Panc1 (cell line): ENCODE measurements at regions not wholly inside any gene's neighbourhood (a gene's known extent, or its start where the extent isn't known, plus 50 kb on each side); places are given as distances from the start of the nearest gene placed in this dataset.

Source experiments
- POLR2AphosphoS5 ChIP-seq: IDR thresholded peaks from 2 replicates; pipeline ENCODE4 v1.6.1; 2012; ENCODE audit warnings: mild to moderate bottlenecking, low read depth, low read length, moderate library complexity
- TCF7L2 ChIP-seq: IDR thresholded peaks from 2 replicates; pipeline ENCODE4 v1.6.1; 2011; ENCODE audit warnings: mild to moderate bottlenecking, low read depth, low read length, inconsistent platforms
- TF ChIP-seq, protein P1 (sequence below): fragments of 450-650 bp; IDR thresholded peaks from 2 replicates; pipeline ENCODE4 v1.5.1; 2017; ENCODE audit warnings: mild to moderate bottlenecking
- TF ChIP-seq, protein P2 (sequence below), 2 experiments: IDR thresholded peaks; 2 replicates each; pipeline ENCODE4 v1.6.1; 2011 to 2012; ENCODE audit warnings: low read depth in 2 of 2, control low read depth in 1 of 2, low read length in 1 of 2, mild to moderate bottlenecking in 1 of 2, moderate library complexity in 1 of 2; ENCODE audit not compliant: insufficient read depth in 1 of 2

DNA sequence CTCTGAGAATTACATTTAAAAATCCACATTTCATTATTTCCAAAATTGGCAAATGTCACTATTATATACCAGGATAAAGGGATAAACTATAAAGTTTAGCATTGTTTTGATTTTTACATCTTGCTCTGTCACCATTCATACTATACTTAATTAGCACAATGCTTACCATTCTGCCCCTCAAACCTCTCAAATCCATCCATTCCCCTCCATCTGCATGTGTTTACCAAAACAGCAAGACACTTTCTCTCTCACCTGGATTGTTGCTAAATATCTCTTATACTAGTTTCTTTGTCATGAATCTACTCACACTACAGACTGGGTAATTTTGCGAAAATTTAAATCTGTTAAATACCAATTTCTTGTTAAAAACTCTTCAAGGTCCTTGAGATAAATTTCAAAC lies 496.1 kb downstream of the NR4A2 start:
- TF ChIP-seq, protein P1, sequence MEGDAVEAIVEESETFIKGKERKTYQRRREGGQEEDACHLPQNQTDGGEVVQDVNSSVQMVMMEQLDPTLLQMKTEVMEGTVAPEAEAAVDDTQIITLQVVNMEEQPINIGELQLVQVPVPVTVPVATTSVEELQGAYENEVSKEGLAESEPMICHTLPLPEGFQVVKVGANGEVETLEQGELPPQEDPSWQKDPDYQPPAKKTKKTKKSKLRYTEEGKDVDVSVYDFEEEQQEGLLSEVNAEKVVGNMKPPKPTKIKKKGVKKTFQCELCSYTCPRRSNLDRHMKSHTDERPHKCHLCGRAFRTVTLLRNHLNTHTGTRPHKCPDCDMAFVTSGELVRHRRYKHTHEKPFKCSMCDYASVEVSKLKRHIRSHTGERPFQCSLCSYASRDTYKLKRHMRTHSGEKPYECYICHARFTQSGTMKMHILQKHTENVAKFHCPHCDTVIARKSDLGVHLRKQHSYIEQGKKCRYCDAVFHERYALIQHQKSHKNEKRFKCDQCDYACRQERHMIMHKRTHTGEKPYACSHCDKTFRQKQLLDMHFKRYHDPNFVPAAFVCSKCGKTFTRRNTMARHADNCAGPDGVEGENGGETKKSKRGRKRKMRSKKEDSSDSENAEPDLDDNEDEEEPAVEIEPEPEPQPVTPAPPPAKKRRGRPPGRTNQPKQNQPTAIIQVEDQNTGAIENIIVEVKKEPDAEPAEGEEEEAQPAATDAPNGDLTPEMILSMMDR = no peak
- no peak for TF ChIP-seq POLR2AphosphoS5
- TF ChIP-seq, protein P2, sequence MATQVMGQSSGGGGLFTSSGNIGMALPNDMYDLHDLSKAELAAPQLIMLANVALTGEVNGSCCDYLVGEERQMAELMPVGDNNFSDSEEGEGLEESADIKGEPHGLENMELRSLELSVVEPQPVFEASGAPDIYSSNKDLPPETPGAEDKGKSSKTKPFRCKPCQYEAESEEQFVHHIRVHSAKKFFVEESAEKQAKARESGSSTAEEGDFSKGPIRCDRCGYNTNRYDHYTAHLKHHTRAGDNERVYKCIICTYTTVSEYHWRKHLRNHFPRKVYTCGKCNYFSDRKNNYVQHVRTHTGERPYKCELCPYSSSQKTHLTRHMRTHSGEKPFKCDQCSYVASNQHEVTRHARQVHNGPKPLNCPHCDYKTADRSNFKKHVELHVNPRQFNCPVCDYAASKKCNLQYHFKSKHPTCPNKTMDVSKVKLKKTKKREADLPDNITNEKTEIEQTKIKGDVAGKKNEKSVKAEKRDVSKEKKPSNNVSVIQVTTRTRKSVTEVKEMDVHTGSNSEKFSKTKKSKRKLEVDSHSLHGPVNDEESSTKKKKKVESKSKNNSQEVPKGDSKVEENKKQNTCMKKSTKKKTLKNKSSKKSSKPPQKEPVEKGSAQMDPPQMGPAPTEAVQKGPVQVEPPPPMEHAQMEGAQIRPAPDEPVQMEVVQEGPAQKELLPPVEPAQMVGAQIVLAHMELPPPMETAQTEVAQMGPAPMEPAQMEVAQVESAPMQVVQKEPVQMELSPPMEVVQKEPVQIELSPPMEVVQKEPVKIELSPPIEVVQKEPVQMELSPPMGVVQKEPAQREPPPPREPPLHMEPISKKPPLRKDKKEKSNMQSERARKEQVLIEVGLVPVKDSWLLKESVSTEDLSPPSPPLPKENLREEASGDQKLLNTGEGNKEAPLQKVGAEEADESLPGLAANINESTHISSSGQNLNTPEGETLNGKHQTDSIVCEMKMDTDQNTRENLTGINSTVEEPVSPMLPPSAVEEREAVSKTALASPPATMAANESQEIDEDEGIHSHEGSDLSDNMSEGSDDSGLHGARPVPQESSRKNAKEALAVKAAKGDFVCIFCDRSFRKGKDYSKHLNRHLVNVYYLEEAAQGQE (IDR thresholded peaks at IDR 0.05; ENCODE audit: insufficient read depth in 1 of 2, low read depth in 2 of 2, low read length in 1 of 2) = no peak
- TF ChIP-seq TCF7L2 = no peak
